ENCODE measurements at regions not wholly inside any gene's neighbourhood (a gene's known extent, or its start where the extent isn't known, plus 50 kb on each side); places are given as distances from the start of the nearest gene placed in this dataset.

GRCh38 chr6:62716719-62717118, 430.7 kb upstream of the KHDRBS2 start:
- 62 to 63% methylated on average over 3 of the region's 3 CpGs for WGBS, 2 donors
- TF ChIP-seq CTCF (IDR thresholded peaks at IDR 0.05): no peak
- no peak for TF ChIP-seq POLR2A (IDR thresholded peaks at IDR 0.05)
- DNase-seq: no peak
- Histone ChIP-seq H3K4me3 (replicated peaks in 1 of 3) (no peak overlapping the region), H3K9me3 (no peaks in the 10 kb centered on the region), H3K36me3 (no peaks in the 10 kb centered on the region), H3K4me1 (no peaks in the 10 kb centered on the region), H3K27me3 (no peaks in the 10 kb centered on the region), H3K27ac (no peak overlapping the region)
- intact Hi-C loops (cut with DNase I): no loop called here

GRCh38 chr6:62714112-62714511, 428.1 kb upstream of the KHDRBS2 start:
- no peak for TF ChIP-seq CTCF (IDR thresholded peaks at IDR 0.05)
- Histone ChIP-seq H3K4me3 (replicated peaks in 1 of 3) (no peak overlapping the region), H3K36me3 (no peaks in the 10 kb centered on the region), H3K4me1 (no peaks in the 10 kb centered on the region), H3K9me3 (no peaks in the 10 kb centered on the region), H3K27ac (no peak overlapping the region), H3K27me3 (no peaks in the 10 kb centered on the region)
- no peak for DNase-seq
- intact Hi-C loops (cut with DNase I): no loop called here

DNA sequence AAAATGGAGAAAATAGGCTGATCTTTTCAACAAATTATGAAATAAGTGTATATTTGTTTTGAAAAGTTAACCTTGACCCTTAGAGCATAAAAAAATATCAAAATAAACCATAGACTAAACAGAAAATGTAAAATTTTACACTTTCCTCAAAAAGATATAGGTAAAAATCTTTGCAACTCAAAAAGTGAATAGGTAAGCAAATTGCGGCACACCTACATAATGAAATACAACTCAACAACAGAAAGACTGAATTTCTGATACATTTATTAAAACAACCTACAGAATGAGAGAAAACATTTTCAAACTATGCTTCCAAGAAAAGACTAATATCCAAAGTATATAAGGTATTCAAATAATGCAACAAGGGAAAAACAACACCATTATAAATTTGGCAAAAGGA, 425.7 kb upstream of the KHDRBS2 start:
- no peaks in the 10 kb centered on the region for H3K9me3 ChIP-seq
- no peak for TF ChIP-seq POLR2A (IDR thresholded peaks at IDR 0.05)
- no peak for TF ChIP-seq CTCF (IDR thresholded peaks at IDR 0.05)
- 99 to 100% methylated on average over 1 of the region's 1 CpG for WGBS, 2 donors
- no peak for DNase-seq
- no peaks in the 10 kb centered on the region for H3K4me1 ChIP-seq
- no peaks in the 10 kb centered on the region for H3K27me3 ChIP-seq
- no peak overlapping the region for H3K27ac ChIP-seq
- H3K4me3 ChIP-seq (replicated peaks in 1 of 3): no peak overlapping the region
- no peaks in the 10 kb centered on the region for H3K36me3 ChIP-seq
- intact Hi-C loops (cut with DNase I): no loop called here

DNA sequence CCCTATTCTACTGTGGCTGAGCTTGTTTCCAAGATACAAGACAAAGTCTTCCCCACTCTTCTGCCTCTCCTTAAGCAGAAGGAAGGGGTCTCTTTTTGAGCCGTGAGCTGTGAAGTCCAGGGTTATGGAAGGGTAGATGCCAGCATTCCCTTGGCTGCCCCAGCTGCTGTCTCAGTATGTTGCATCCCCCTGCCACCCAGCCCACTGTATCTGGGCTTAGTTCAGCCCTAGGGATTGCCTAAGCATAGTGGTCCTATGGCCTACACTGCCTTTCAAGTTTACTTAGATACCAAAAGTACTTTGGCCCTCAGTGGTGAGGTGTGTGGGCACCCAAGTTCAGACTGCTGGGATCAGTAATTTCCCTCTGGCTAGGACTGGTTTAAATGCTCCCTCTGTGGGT, 421.9 kb upstream of the KHDRBS2 start:
- H3K9me3 ChIP-seq: no peaks in the 10 kb centered on the region
- intact Hi-C loops (cut with DNase I): no loop called here
- no peak for DNase-seq
- H3K27ac ChIP-seq: no peak overlapping the region
- no peaks in the 10 kb centered on the region for H3K27me3 ChIP-seq
- no peak overlapping the region for H3K4me3 ChIP-seq (replicated peaks in 1 of 3)
- no peaks in the 10 kb centered on the region for H3K4me1 ChIP-seq
- 83 to 90% methylated on average over 1 of the region's 1 CpG for WGBS, 2 donors
- no peaks in the 10 kb centered on the region for H3K36me3 ChIP-seq
- TF ChIP-seq POLR2A (IDR thresholded peaks at IDR 0.05) (no peak), CTCF (IDR thresholded peaks at IDR 0.05) (no peak)

- Histone ChIP-seq H3K27ac (no peak overlapping the region), H3K9me3 (no peaks in the 10 kb centered on the region), H3K27me3 (no peaks in the 10 kb centered on the region), H3K4me3 (replicated peaks in 1 of 3) (no peak overlapping the region), H3K4me1 (no peaks in the 10 kb centered on the region), H3K36me3 (no peaks in the 10 kb centered on the region)
- no peak for TF ChIP-seq CTCF (IDR thresholded peaks at IDR 0.05)
- no peak for TF ChIP-seq POLR2A (IDR thresholded peaks at IDR 0.05)
- WGBS, 2 donors: 100% methylated on average over 1 of the region's 1 CpG
- DNase-seq: no peak
- intact Hi-C loops (cut with DNase I): no loop called here
Observed at GRCh38 chr6:62707156-62707555, 421.1 kb upstream of the KHDRBS2 start.

Measured in thyroid gland (tissue), 4 donors.